IMR-90 (cell line): ENCODE measurements at regions not wholly inside any gene's neighbourhood (a gene's known extent, or its start where the extent isn't known, plus 50 kb on each side); places are given as distances from the start of the nearest gene placed in this dataset.

ENCODE experiments used
- ATAC-seq: fragments of 200-7000 bp; cut with Tn5 transposase; 2 replicates; pipeline ENCODE4 v1.9.1; 2020; ENCODE audit warnings: low read depth, mild to moderate bottlenecking, moderate library complexity
- BruUV-seq: library from RNA; stranded (reverse); fragments of 400-500 nt; replicated peaks from 2 replicates; lab custom pipeline; 2021; lab: Mats Ljungman, UMichigan
- CTCF ChIA-PET: fragments of 300-600 bp; formaldehyde crosslinking; extraction: SDS; loops from one replicate; lab custom pipeline; 2021; ENCODE audit warnings: antibody characterized with exemption; lab: Yijun Ruan, JAX
- POLR2A ChIA-PET: fragments of 300-600 bp; sonication (Branson Sonifier 250); formaldehyde crosslinking; loops from one replicate; lab custom pipeline; 2022; ENCODE audit warnings: antibody characterized with exemption; ENCODE audit not compliant: unreplicated experiment; lab: Charles Lee
- DNase-seq: peaks from one replicate; pipeline ENCODE4 v3.0.0; 2013
- H2AFZ ChIP-seq: replicated peaks from 2 replicates; pipeline ENCODE3; 2013; ENCODE audit warnings: low read length, mild to moderate bottlenecking; ENCODE audit not compliant: poor library complexity
- H2AK5ac ChIP-seq: 2 replicates; pipeline ENCODE4 v1.6.1; 2013; ENCODE audit warnings: low read depth, low read length, inconsistent platforms
- H2AK9ac ChIP-seq: replicated peaks from 2 replicates; pipeline ENCODE3; 2013; ENCODE audit warnings: mild to moderate bottlenecking, low read depth, low read length, moderate library complexity; ENCODE audit not compliant: poor library complexity
- H2BK120ac ChIP-seq: 2 replicates; pipeline ENCODE4 v1.6.1; 2013; ENCODE audit warnings: low read depth, low read length, inconsistent platforms
- H2BK15ac ChIP-seq: 3 replicates; pipeline ENCODE4 v1.6.1; 2013; ENCODE audit warnings: low read depth, low read length, inconsistent platforms
- H2BK20ac ChIP-seq: 2 replicates; pipeline ENCODE4 v1.6.1; 2013; ENCODE audit warnings: low read depth, mild to moderate bottlenecking, inconsistent platforms, low read length, moderate library complexity
- H2BK5ac ChIP-seq: 2 replicates; pipeline ENCODE4 v1.6.1; 2013; ENCODE audit warnings: mild to moderate bottlenecking, low read depth, low read length, inconsistent platforms; ENCODE audit not compliant: poor library complexity, severe bottlenecking
- H3K14ac ChIP-seq: replicated peaks from 2 replicates; pipeline ENCODE4 v1.6.1; 2013; ENCODE audit warnings: low read depth, low read length, inconsistent platforms
- H3K18ac ChIP-seq: 2 replicates; pipeline ENCODE4 v1.6.1; 2013; ENCODE audit warnings: low read depth, low read length, control low read depth
- H3K23ac ChIP-seq: 2 replicates; pipeline ENCODE4 v1.6.1; 2013; ENCODE audit warnings: low read depth, low read length, inconsistent platforms
- H3K27ac ChIP-seq: 2 replicates; pipeline ENCODE4 v1.5.1; 2013; ENCODE audit warnings: mild to moderate bottlenecking, control low read depth, low read length; ENCODE audit not compliant: insufficient read depth
- H3K27me3 ChIP-seq: 2 replicates; pipeline ENCODE4 v1.6.1; 2013; ENCODE audit warnings: low read length; ENCODE audit not compliant: control insufficient read depth, insufficient read depth
- H3K36me3 ChIP-seq: 2 replicates; pipeline ENCODE4 v1.6.1; 2013; ENCODE audit warnings: low read length, mixed read lengths; ENCODE audit not compliant: control insufficient read depth, insufficient read depth
- H3K4ac ChIP-seq: 2 replicates; pipeline ENCODE4 v1.6.1; 2013; ENCODE audit warnings: low read depth, low read length, inconsistent platforms
- H3K4me1 ChIP-seq: 2 replicates; pipeline ENCODE4 v1.6.1; 2013; ENCODE audit warnings: low read length, mixed read lengths; ENCODE audit not compliant: control insufficient read depth, insufficient read depth
- H3K4me2 ChIP-seq: 2 replicates; pipeline ENCODE4 v1.6.1; 2013; ENCODE audit warnings: low read depth, mild to moderate bottlenecking, control low read depth, low read length, moderate library complexity
- H3K4me3 ChIP-seq: 2 replicates; pipeline ENCODE4 v1.5.1; 2013; ENCODE audit warnings: low read depth, mild to moderate bottlenecking, control low read depth, low read length, moderate library complexity; ENCODE audit not compliant: insufficient read depth
- H3K56ac ChIP-seq: 2 replicates; pipeline ENCODE4 v1.6.1; 2013; ENCODE audit warnings: low read length, inconsistent platforms; ENCODE audit not compliant: insufficient read depth; ENCODE audit errors: extremely low read depth
- H3K79me1 ChIP-seq, 2 experiments: 2 replicates each; pipeline ENCODE4 v1.6.1; 2013; ENCODE audit warnings: low read length in 2 of 2, inconsistent platforms in 1 of 2, low read depth in 1 of 2
- H3K9ac ChIP-seq: 2 replicates; pipeline ENCODE4 v1.6.1; 2013; ENCODE audit warnings: low read depth, low read length, control low read depth
- H3K9me1 ChIP-seq: 2 replicates; pipeline ENCODE4 v1.6.1; 2013; ENCODE audit warnings: low read length, inconsistent platforms; ENCODE audit not compliant: insufficient read depth
- H3K9me3 ChIP-seq: 2 replicates; pipeline ENCODE4 v1.6.1; 2013; ENCODE audit warnings: low read length; ENCODE audit not compliant: control insufficient read depth, insufficient read depth
- H4K20me1 ChIP-seq: 2 replicates; pipeline ENCODE4 v1.6.1; 2013; ENCODE audit warnings: low read length, inconsistent platforms; ENCODE audit not compliant: insufficient read depth
- H4K5ac ChIP-seq: 2 replicates; pipeline ENCODE4 v1.6.1; 2013; ENCODE audit warnings: mild to moderate bottlenecking, low read depth, low read length, control low read depth
- H4K8ac ChIP-seq, 2 experiments: 2 replicates each; pipeline ENCODE4 v1.6.1; 2013; ENCODE audit warnings: low read depth in 2 of 2, low read length in 2 of 2, control low read depth in 1 of 2, inconsistent platforms in 1 of 2
- H4K91ac ChIP-seq: 2 replicates; pipeline ENCODE4 v1.6.1; 2013; ENCODE audit warnings: low read depth, low read length, inconsistent platforms; ENCODE audit not compliant: insufficient read depth
- BHLHE40 ChIP-seq: fragments of 150-350 bp; IDR thresholded peaks from 2 replicates; pipeline ENCODE4 v1.6.1; 2016; ENCODE audit warnings: mild to moderate bottlenecking, low read depth, low read length
- CEBPB ChIP-seq: IDR thresholded peaks from 2 replicates; pipeline ENCODE4 v1.6.1; 2012; ENCODE audit warnings: low read depth, low read length, improper control_type of control experiment
- CTCF ChIP-seq: conservative IDR thresholded peaks from 2 replicates; pipeline ENCODE4 v1.5.1; 2012; ENCODE audit warnings: mild to moderate bottlenecking, low read depth, low read length, improper control_type of control experiment
- ELK1 ChIP-seq: fragments of 150-350 bp; IDR thresholded peaks from 2 replicates; pipeline ENCODE4 v1.6.1; 2016; ENCODE audit warnings: low read depth, mild to moderate bottlenecking, low read length, moderate library complexity, borderline replicate concordance
- MXI1 ChIP-seq: IDR thresholded peaks from 2 replicates; pipeline ENCODE4 v1.6.1; 2012; ENCODE audit warnings: low read depth, mild to moderate bottlenecking, low read length, moderate library complexity, borderline replicate concordance
- NFE2L2 ChIP-seq: fragments of 150-350 bp; IDR thresholded peaks from 2 replicates; pipeline ENCODE4 v1.6.1; 2016; ENCODE audit warnings: low read depth, mild to moderate bottlenecking, low read length
- POLR2A ChIP-seq: IDR thresholded peaks from 2 replicates; pipeline ENCODE4 v1.6.1; 2012; ENCODE audit warnings: mild to moderate bottlenecking, low read depth, low read length
- RCOR1 ChIP-seq: IDR thresholded peaks from 2 replicates; pipeline ENCODE4 v1.6.1; 2012; ENCODE audit warnings: mild to moderate bottlenecking, low read length, improper control_type of control experiment; ENCODE audit not compliant: insufficient replicate concordance
- WGBS, 2 experiments: methylation state at CpG; one replicate each; pipeline versions ENCODE4 v1.1.5 to v1.1.7; 2013; ENCODE audit warnings: missing lambda C conversion rate in 2 of 2; ENCODE audit not compliant: insufficient read length in 1 of 2; ENCODE audit errors: extremely low coverage in 2 of 2; 5-methylcytosine and 5-hydroxymethylcytosine counted together
- dilution Hi-C: fragments of 300-500 bp; cut with HindIII; formaldehyde crosslinking; loops from one replicate; pipeline ENCODE4 v1.14.3; 2018; ENCODE audit warnings: low sequenced_read_pairs; ENCODE audit not compliant: unreplicated experiment
- in situ Hi-C: fragments of 300-500 bp; cut with MboI; formaldehyde crosslinking; loops from 3 replicates; pipeline ENCODE4 v1.14.3; 2019; ENCODE audit warnings: low sequenced_read_pairs, inconsistent platforms, mixed read lengths
- intact Hi-C: fragments of 100-400 bp; cut with micrococcal nuclease; formaldehyde crosslinking; loops from 2 replicates; pipeline ENCODE4 v1.10.0; 2022

GRCh38 chr1:101302831-101303511 is 66.2 kb downstream of the S1PR1 start:
- no peak overlapping the region for H4K91ac ChIP-seq
- no peak overlapping the region for H2BK120ac ChIP-seq
- no peaks in the 10 kb centered on the region for H4K20me1 ChIP-seq
- intact Hi-C loops (no loop called here), dilution Hi-C loops (no loop called here), in situ Hi-C loops (no loop called here)
- H3K4me3 ChIP-seq: no peak overlapping the region
- H2BK20ac ChIP-seq: no peak overlapping the region
- H3K36me3 ChIP-seq: no peaks in the 10 kb centered on the region
- H3K9me3 ChIP-seq: no peaks in the 10 kb centered on the region
- H3K9ac ChIP-seq: no peak overlapping the region
- H2BK15ac ChIP-seq: no peak overlapping the region
- H3K56ac ChIP-seq: no peak overlapping the region
- H2AFZ ChIP-seq: no peak overlapping the region
- no peak overlapping the region for H3K4ac ChIP-seq
- H4K5ac ChIP-seq: no peak overlapping the region
- H2AK9ac ChIP-seq: no peak overlapping the region
- H2BK5ac ChIP-seq: no peak overlapping the region
- no peak overlapping the region for H3K14ac ChIP-seq
- TF ChIP-seq BHLHE40 (no peak), CTCF (no peak), NFE2L2 (no peak), ELK1 (no peak), CEBPB (no peak), RCOR1 (no peak), POLR2A (no peak), MXI1 (no peak)
- H3K79me1 ChIP-seq: no peaks in the 10 kb centered on the region
- H3K4me1 ChIP-seq: no peaks in the 10 kb centered on the region; the same call in 1 of the 2 replicates
- WGBS, 2 experiments: no CpG with 5 or more reads among the region's 3 CpGs
- ChIA-PET CTCF (no interaction called here), POLR2A (interaction anchor here (0.6 kb wide), 1 partner anchor 1170 kb away, joined by 3 read pairs; the partner anchor contains the start of genes SASS6 and TRMT13)
- no peak overlapping the region for H3K18ac ChIP-seq
- H4K8ac ChIP-seq: no peak overlapping the region
- DNase-seq (peak; percentile 54), ATAC-seq (peak; percentile 62)
- no TSS peak for BruUV-seq
- no peaks in the 10 kb centered on the region for H3K9me1 ChIP-seq
- H3K23ac ChIP-seq: no peak overlapping the region
- no peak overlapping the region for H3K4me2 ChIP-seq
- no peak overlapping the region for H2AK5ac ChIP-seq
- no peak overlapping the region for H3K27ac ChIP-seq
- H3K27me3 ChIP-seq: peaks cover 14% of the 10 kb centered on the region
